WTC11 (cell line): ENCODE measurements at regions not wholly inside any gene's neighbourhood (a gene's known extent, or its start where the extent isn't known, plus 50 kb on each side); places are given as distances from the start of the nearest gene placed in this dataset.

ENCODE experiments used
- FOXJ3 ChIP-seq: sonication (generic); formaldehyde crosslinking; IDR thresholded peaks from 2 replicates; pipeline ENCODE4 v1.9.0; 2021; ENCODE audit warnings: missing genetic modification reagents, mild to moderate bottlenecking, borderline replicate concordance
- FOXK1 ChIP-seq: sonication (generic); formaldehyde crosslinking; IDR thresholded peaks from 2 replicates; pipeline ENCODE4 v1.8.0; 2022; ENCODE audit warnings: mild to moderate bottlenecking, moderate library complexity, missing genetic modification reagents
- FOXP1 ChIP-seq: sonication (generic); formaldehyde crosslinking; IDR thresholded peaks from 2 replicates; pipeline ENCODE4 v1.8.0; 2022; ENCODE audit warnings: missing genetic modification reagents, mild to moderate bottlenecking, moderate library complexity, borderline replicate concordance
- JUN ChIP-seq: sonication (generic); formaldehyde crosslinking; IDR thresholded peaks from 2 replicates; pipeline ENCODE4 v1.8.0; 2023; ENCODE audit warnings: mild to moderate bottlenecking, missing genetic modification reagents
- MYBL2 ChIP-seq: sonication (generic); formaldehyde crosslinking; IDR thresholded peaks from 2 replicates; pipeline ENCODE4 v1.8.1; 2023; ENCODE audit warnings: mild to moderate bottlenecking, moderate library complexity, missing genetic modification reagents
- TCF7 ChIP-seq: sonication (generic); formaldehyde crosslinking; IDR thresholded peaks from 2 replicates; pipeline ENCODE4 v1.8.0; 2022; ENCODE audit warnings: mild to moderate bottlenecking, low read depth, missing genetic modification reagents, moderate library complexity
- TEAD4 ChIP-seq: sonication (generic); formaldehyde crosslinking; IDR thresholded peaks from 2 replicates; pipeline ENCODE4 v1.8.0; 2022; ENCODE audit warnings: mild to moderate bottlenecking, missing genetic modification reagents
- ZNF263 ChIP-seq: sonication (generic); formaldehyde crosslinking; IDR thresholded peaks from 2 replicates; pipeline ENCODE4 v1.8.1; 2022; ENCODE audit warnings: low read depth, mild to moderate bottlenecking, moderate library complexity, missing genetic modification reagents
- ZNF416 ChIP-seq: fragments of 250-450 bp; sonication (Bioruptor Pico); IDR thresholded peaks from 2 replicates; pipeline ENCODE4 v1.9.0; 2021; ENCODE audit warnings: mild to moderate bottlenecking, inconsistent platforms
- TF ChIP-seq, protein P1 (sequence below): sonication (generic); formaldehyde crosslinking; IDR thresholded peaks from 2 replicates; pipeline ENCODE4 v1.8.0; 2022; ENCODE audit warnings: mild to moderate bottlenecking, missing genetic modification reagents
- TF ChIP-seq, protein P2 (sequence below): sonication (generic); formaldehyde crosslinking; IDR thresholded peaks from 2 replicates; pipeline ENCODE4 v1.8.1; 2022; ENCODE audit warnings: low read depth, mild to moderate bottlenecking, moderate library complexity, missing genetic modification reagents, borderline replicate concordance
- TF ChIP-seq, protein P3 (sequence below): fragments of 200-600 bp; IDR thresholded peaks from 2 replicates; pipeline ENCODE4 v1.8.0; 2022; ENCODE audit warnings: antibody characterized with exemption
- TF ChIP-seq, protein P4 (sequence below): sonication (generic); formaldehyde crosslinking; IDR thresholded peaks from 2 replicates; pipeline ENCODE4 v1.8.0; 2022; ENCODE audit warnings: mild to moderate bottlenecking, missing genetic modification reagents

DNA sequence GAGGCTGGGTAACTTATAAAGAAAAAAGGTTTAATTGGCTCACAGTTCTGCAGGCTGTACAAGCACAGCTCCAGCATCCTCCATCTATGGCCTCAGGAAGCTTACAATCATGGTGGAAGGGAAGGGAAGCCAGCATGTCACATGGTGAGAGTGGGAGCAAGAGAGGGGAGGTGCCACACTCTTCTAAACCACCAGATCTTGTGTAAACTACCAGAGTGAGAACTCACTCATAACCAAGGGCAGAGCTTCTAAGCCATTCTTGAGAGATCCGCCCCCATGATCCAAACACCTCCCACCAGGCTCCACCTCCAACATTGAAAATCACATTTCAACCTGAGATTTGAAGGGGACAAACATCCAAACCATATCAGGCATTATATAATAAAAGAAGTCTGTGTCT, 121.6 kb upstream of the CDC42EP3 start:
- TF ChIP-seq FOXP1 (CRISPR knock-in tag): no peak
- TF ChIP-seq, protein P1, sequence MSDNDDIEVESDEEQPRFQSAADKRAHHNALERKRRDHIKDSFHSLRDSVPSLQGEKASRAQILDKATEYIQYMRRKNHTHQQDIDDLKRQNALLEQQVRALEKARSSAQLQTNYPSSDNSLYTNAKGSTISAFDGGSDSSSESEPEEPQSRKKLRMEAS (CRISPR knock-in tag): no peak
- TF ChIP-seq FOXK1: no peak
- TF ChIP-seq FOXJ3 (CRISPR knock-in tag): no peak
- no peak for TF ChIP-seq TCF7
- TF ChIP-seq MYBL2: no peak
- TF ChIP-seq, protein P2, sequence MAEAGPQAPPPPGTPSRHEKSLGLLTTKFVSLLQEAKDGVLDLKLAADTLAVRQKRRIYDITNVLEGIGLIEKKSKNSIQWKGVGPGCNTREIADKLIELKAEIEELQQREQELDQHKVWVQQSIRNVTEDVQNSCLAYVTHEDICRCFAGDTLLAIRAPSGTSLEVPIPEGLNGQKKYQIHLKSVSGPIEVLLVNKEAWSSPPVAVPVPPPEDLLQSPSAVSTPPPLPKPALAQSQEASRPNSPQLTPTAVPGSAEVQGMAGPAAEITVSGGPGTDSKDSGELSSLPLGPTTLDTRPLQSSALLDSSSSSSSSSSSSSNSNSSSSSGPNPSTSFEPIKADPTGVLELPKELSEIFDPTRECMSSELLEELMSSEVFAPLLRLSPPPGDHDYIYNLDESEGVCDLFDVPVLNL: no peak
- TF ChIP-seq ZNF416 (CRISPR knock-in tag): no peak
- TF ChIP-seq, protein P3, sequence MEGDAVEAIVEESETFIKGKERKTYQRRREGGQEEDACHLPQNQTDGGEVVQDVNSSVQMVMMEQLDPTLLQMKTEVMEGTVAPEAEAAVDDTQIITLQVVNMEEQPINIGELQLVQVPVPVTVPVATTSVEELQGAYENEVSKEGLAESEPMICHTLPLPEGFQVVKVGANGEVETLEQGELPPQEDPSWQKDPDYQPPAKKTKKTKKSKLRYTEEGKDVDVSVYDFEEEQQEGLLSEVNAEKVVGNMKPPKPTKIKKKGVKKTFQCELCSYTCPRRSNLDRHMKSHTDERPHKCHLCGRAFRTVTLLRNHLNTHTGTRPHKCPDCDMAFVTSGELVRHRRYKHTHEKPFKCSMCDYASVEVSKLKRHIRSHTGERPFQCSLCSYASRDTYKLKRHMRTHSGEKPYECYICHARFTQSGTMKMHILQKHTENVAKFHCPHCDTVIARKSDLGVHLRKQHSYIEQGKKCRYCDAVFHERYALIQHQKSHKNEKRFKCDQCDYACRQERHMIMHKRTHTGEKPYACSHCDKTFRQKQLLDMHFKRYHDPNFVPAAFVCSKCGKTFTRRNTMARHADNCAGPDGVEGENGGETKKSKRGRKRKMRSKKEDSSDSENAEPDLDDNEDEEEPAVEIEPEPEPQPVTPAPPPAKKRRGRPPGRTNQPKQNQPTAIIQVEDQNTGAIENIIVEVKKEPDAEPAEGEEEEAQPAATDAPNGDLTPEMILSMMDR: no peak
- TF ChIP-seq, protein P4, sequence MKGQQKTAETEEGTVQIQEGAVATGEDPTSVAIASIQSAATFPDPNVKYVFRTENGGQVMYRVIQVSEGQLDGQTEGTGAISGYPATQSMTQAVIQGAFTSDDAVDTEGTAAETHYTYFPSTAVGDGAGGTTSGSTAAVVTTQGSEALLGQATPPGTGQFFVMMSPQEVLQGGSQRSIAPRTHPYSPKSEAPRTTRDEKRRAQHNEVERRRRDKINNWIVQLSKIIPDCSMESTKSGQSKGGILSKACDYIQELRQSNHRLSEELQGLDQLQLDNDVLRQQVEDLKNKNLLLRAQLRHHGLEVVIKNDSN (CRISPR knock-in tag): no peak
- TF ChIP-seq ZNF263 (CRISPR knock-in tag): no peak
- TF ChIP-seq TEAD4 (CRISPR knock-in tag): no peak
- no peak for TF ChIP-seq JUN (CRISPR knock-in tag)
